DMS79 treated with DMSO at 0.1 percent for 48 hours (cell line): ENCODE measurements at regions not wholly inside any gene's neighbourhood (a gene's known extent, or its start where the extent isn't known, plus 50 kb on each side); places are given as distances from the start of the nearest gene placed in this dataset.

Experiments
- DNase-seq: peaks from one replicate; lab custom pipeline; 2025; lab: John Stamatoyannopoulos, UW

DNA sequence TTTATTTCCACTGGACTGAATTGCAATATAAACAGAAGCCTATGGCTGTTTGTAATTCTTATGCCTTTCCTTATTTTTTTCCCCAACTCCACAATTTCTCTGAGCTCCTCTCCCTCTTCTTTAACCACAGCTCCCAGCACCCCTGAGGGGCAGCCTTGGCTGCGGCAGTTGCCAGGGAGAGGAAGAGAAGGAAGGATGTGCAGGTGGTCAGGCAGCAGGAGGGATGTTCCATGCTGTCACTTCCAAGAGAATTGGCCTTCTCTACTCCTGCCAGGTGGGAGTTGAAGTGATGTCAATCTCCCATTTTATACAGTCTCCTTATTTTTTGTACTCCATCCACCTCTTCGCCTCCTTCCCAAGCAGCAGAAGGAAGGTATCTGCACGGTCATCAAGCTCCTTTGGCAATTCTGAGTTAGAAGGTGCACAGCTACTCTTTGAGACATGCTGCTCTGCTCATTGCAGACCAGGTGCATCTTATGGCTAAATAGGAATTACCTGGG is 343.3 kb upstream of the RPS6KA3 start:
- DNase-seq, result no peak

DNA sequence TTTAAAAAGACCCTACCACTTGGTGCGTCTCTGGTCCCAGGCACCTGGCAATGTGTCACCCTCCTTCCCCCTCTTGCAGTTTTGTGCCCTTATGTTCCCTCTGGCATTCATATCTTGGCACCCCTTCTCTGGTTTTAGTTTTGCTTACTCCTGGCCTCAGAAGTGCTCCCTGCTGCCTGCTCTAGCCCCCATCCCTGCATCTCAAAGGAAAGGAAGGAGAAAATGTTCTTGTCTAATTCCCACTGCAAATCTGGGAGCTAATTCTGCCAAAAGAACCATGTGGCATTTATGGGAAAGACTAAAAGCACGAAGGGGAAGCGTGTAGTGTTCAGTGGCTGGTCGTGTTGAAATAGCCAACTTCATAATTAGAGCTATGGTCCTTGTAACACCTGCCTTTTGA is 340.1 kb upstream of the RPS6KA3 start:
- no peak for DNase-seq

GRCh38 chrX:20596856-20597255 is 330.1 kb upstream of the RPS6KA3 start:
- DNase-seq, result no peak

DNA sequence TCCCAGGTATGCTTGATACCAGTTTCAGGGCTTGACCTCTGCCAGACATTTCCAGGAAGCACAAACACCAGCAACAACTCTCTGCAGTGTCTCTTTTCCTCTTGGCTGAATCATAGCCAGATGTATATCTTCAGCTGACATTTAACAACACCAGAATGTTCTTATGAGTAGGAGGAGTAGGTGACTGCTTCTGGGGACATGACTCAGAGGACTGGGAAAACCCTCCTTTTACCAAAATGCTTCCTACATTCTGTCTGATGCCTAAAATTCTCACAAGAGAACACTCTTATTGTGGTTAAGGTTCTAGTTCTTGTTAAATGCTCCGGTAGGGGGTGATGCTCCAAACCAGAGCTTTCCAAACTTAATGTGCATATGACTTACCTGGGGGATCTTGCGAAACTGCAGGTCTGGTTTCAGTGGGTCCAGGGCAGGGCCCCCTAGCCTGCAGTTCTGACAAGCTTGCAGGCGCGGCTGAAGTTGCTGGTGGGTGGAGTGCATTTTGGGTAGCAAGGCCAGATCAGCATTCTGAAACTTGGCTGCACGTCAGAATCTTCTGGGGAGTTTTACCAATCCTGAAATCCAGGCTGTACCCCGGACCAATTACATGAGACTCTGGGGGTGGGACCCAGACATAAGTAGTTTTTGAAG is 329.3 kb upstream of the RPS6KA3 start:
- no peak for DNase-seq

DNA sequence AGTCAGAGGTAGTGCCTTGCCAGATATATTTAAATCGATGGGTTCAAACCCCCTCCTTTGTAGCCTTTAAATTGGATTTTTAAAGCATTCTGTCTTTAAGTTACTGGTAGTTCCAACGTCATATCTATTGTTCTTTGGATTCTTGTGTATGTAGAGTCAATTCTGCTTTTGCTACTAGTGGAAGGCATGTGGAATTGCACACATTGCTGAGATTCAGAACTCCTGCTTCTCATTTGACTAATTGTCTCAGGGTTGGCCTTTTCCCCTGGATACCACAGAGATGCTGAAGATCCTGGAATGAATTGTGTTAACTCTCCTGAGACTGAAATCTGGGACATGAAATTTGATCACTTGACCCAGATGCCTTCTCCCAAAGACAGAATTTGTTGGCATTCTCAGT is 328.3 kb upstream of the RPS6KA3 start:
- no peak for DNase-seq

GRCh38 chrX:20593836-20594235 is 327.1 kb upstream of the RPS6KA3 start:
- DNase-seq, result no peak

DNA sequence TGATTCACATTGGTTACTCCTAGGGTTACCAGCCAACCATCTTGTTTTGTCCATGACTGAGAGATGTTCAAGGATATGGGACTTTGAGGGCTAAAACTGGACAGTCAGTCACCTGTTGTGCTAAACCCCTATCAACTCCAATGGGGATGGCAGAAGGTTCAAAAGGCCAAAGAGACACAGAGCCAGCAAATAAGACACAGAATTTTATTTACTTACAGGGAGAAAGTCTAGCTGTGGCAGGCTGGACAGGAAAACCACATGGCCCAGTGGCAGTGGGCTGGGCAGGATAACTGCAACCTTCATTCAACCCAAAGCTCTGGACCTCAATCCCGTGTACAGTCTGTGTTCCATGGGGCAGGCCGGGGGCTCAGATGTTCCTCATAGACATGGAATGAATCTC is 326.7 kb upstream of the RPS6KA3 start:
- no peak for DNase-seq

DNA sequence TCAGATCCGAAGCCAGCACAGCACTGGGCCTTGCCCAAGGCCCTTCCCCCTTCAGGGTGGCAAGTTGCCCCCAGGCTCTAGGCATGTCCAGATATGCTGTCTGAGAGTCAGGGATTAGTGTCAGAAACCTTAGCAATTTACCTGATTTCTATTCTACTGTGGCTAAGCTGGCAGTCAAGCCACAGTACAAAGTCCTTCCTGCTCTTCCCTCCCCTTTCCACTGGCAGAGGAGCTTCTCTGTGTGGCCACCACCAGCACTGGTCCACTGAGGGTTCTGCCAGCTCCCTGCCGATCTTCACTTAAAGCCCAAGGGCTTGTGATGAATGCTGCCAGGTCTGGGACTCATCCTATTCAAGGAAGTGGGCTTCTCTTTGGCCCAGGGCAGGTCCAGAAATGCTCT is 324.5 kb upstream of the RPS6KA3 start:
- DNase-seq, result no peak

DNA sequence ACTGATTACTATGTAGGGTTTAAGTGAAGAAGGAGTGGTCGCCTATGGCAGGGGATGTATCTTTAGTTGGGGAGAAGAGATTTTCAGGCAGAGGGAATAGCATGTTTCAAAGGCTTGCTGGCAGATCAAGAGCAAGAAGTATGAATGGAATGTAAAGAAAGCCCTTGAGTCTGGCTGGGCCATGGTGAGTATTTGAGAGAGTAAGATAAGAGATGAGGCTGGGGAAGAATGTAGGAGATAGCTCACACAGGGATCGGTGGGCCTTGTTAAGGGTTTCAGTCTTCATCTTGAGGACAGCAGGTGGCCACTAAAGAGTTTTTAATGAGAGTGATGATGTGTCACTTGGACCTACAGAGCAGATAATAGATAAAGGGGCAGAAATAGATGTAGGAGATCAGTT is 319.1 kb upstream of the RPS6KA3 start:
- DNase-seq, result no peak

- DNase-seq, result no peak
Observed at GRCh38 chrX:20571611-20572010, 304.9 kb upstream of the RPS6KA3 start.

DNA sequence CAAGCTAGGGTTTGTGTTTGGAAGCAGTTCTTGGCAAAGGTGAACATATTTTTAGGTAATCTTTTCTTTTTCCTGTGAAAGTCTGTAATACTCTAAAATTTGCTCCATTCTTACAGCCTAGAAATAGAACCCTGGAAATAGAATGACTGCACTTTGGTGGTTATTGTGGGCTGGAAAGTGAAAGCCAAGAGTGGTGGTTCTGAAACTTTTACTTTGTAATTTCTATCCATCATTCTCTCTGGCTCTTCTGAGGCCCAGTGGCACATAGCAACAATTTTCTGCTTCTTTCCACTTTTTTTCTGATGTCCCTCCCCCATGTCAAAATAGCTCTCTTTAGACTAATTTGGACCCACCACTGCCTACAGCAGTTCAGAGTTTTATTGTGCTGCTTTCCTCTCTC is 300.4 kb upstream of the RPS6KA3 start:
- no peak for DNase-seq

DNA sequence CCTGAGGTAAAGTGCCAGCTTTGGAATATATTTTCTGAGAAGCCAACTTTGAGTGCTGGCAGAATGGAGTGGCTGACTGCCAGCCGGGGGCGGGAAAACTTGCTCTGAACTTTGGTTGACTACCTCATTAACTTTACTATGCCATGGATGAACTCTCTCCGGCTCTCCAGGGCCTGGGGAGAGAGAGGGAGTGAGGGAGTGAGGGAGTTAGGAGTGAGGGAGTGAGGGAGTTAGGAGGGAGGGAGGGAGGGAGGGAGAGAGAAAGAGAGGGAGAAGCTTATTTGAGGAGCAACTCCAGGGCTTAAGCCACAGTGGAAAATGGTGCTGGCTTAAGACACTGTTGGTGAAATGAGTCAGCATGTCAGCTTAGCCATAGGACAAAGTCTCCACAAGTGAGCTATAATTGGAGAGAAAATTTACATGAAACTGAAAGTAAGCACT is 280.9 kb upstream of the RPS6KA3 start:
- no peak for DNase-seq

GRCh38 chrX:20545538-20545937 is 278.8 kb upstream of the RPS6KA3 start:
- DNase-seq, result no peak

- no peak for DNase-seq
Observed at GRCh38 chrX:20542072-20542471, 275.4 kb upstream of the RPS6KA3 start.

- DNase-seq, result no peak
Observed at GRCh38 chrX:20538974-20539373, 272.3 kb upstream of the RPS6KA3 start.

DNA sequence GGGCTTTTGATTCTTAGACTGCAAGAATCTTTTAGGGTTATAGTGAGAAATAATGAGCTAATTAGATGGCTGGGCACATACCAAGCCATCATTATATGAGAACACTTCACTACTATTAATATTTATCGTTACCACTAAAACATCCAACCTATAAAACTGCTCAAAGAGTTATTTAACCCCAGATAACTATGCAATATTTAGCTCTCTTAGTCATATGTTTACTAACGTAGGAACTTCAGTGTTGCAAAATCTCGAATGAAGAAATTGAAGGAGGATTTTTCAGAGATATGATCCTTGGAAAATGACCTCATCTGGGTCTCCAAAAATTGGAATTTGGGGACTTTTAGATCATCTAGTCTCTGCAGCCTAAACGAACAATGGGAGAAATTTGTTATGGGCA is 265.0 kb upstream of the RPS6KA3 start:
- DNase-seq, result no peak

DNA sequence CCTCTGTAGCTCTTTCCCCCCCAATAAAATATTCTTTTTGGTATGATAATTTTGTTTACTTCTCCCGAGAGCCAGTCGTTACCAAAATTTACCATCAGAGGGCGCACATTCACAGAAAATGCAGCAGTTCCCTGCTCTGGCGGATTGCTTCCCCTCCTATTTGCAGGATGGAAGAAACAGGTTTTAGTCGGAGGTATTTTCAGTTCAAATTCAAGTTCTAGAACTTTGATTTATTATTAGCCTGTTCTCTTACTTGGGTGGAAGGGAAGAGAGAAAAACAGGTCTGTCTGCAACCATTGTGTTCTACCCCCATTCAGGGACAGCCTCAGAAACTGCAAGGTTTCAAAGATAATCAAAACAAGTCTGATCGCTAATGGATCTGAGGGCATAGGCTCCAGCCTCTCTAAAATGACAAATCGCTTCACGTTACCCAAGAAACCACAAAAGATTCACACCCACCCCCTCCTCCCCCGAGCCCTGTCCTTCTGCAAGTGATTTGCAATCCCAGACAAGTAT is 263.8 kb upstream of the RPS6KA3 start:
- DNase-seq, result peak; percentile 30

DNA sequence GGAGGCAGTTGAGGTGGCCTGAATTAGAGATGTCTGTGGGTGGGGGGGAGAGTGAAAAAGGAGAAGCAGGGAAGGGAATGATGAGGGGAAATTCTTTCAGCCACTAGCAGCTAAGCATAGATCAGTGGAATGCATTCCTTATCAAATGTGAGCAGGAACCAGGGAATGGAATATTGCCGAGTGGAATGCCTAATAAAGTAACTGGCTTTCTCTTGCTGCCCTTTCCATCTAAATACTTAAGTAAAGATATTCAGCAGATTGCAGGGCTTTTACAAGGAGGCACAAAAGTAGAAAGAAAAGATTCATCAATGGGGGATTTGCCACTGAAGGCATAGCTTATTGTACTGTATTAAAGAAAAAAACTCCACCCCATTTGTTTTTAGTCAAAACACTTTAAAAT is 263.0 kb upstream of the RPS6KA3 start:
- DNase-seq, result no peak

- DNase-seq, result no peak
Observed at GRCh38 chrX:20529301-20529700, 262.6 kb upstream of the RPS6KA3 start.

DNA sequence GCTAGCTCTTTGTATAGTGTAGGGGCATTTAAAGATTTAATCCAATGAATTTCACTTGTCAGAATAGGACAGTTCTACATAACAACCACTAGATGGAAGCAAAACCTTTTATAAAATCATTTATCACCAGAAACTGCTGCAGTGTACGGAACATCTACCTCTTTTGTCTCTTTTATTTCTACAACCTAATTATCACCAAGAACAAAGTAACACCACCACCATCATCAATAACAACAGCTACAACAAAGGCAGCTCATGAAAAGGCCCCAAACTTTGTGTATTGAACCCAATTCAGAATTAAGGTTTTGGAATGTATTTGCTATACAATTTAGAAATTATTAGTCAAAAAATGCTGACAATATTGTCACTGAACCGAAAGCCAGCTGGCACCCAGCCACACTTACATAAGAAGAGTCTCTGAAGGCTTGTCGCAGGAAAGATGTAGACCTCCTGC is 260.9 kb upstream of the RPS6KA3 start:
- DNase-seq, result peak; percentile 42

GRCh38 chrX:20527041-20527440 is 260.3 kb upstream of the RPS6KA3 start:
- no peak for DNase-seq

DNA sequence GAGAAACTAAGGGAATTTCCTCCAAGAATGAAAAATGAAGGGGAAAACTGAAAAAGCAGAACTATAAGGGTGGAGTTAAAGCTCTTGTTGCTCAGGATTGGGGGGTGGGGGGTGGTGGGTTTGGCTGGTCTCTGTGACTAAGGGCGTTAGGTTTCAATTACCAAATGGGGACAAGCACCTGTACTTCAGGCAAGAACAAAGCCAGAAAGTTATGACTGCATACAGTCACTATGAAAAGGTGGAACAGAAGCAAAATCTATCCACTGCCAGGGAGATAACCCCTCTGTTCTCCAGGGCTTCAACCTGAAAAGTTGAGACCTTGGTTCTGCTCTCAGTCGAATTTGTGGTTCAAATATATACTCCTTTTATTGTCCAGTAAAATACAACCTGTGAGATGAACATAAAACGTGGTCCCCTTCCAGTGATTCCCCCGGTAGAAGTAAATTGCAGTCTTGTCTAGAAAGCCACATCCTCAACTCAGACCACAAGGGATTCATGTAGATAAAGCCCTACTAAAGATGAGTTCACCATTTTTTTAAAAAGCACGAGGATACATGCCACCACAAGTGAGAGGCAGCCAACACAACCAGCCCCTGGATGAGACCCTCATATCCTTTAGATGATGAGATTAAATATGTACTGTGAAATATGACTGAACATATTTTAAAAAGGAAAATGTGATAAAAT is 257.1 kb upstream of the RPS6KA3 start:
- DNase-seq, result no peak

DNA sequence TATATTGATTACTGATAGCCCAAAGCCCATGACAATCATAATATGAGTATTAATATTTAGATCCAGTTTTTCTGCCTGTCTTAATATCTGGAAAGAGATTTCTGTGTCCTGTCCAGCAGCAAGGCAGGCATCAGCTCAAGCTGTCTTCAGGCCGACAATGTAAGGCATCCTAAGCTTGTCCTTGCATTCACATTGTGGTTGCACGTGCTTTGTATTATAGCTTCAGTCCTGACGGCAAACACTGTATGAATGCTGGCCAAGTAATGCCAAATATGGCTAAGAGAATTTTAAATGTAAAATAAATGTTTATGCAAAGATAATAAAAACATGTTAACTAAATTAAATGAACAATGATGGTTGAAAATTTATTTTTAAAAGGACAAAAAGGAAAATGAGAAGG is 255.7 kb upstream of the RPS6KA3 start:
- no peak for DNase-seq

GRCh38 chrX:20521222-20521621 is 254.5 kb upstream of the RPS6KA3 start:
- DNase-seq, result no peak
